HG02763 (cell line): ENCODE measurements at regions not wholly inside any gene's neighbourhood (a gene's known extent, or its start where the extent isn't known, plus 50 kb on each side); places are given as distances from the start of the nearest gene placed in this dataset.
"Not testable (repeated sequence)": the region's sequence is repeated elsewhere in the genome, so short reads cannot be mapped to it uniquely, and the experiment has no call there.

Experiments
- ATAC-seq: cut with Tn5 transposase; IDR thresholded peaks from one replicate; pipeline ENCODE4 v1.9.1; 2021; ENCODE audit warnings: mild to moderate bottlenecking, moderate library complexity; ENCODE audit not compliant: unreplicated experiment

DNA sequence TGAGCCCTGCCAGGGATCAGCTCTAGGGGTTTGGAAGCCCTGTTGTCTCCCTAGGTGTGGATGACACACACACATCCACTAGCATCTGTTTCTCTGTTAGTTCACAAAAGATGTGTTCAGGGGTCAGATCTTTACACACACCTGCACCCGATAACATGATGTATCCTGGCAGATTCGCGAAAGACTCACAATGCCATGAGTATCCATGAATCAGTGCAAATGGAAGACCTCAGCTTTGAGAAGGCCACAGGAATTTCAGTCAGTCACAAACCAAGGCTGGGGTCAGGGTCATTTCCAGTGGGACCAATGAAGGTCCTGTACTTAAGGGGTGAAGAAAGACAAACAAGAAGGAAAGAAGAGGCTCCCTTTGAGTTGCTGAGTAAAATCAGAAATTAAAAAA is 898.2 kb downstream of the UQCRFS1 start:
- no peak for ATAC-seq

- no peak for ATAC-seq
These were observed 898.7 kb downstream of the UQCRFS1 start for GRCh38 chr19:28314287-28314686.

DNA sequence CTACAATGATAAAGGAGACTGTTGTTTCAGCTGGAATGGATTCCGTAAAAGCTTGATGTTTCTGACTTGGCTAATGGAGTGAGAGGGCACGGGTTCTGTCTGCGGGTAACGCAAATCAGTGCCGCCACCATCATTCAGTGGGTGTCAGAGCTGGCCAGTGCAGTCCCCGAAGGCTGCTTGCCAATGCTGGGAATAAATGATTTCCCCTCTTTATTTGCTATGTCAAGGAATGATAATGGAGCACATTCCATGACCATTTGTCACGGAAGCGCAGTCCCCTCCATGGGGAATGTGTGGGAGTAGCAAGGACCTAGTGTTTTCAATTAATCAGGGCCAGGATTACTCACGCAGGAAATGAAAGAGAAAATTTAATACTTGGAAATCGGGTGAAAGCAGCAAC is 899.3 kb downstream of the UQCRFS1 start:
- ATAC-seq, result no peak

- ATAC-seq, result no peak
These were observed 900.7 kb downstream of the UQCRFS1 start for GRCh38 chr19:28312269-28312668.

DNA sequence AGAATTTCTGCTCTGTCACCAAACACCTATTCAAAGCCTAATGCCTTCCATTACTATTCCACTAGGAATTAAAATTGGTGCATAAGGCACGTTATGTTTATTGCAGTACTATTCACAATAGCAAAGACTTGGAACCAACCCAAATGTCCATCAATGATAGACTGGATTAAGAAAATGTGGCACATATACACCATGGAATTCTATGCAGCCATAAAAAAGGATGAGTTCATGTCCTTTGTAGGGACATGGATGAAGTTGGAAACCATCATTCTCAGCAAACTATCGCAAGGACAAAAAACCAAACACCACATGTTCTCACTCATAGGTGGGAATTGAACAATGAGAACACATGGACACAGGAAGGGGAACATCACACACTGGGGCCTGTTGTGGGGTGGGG is 902.1 kb downstream of the UQCRFS1 start:
- not testable (repeated sequence) for ATAC-seq

DNA sequence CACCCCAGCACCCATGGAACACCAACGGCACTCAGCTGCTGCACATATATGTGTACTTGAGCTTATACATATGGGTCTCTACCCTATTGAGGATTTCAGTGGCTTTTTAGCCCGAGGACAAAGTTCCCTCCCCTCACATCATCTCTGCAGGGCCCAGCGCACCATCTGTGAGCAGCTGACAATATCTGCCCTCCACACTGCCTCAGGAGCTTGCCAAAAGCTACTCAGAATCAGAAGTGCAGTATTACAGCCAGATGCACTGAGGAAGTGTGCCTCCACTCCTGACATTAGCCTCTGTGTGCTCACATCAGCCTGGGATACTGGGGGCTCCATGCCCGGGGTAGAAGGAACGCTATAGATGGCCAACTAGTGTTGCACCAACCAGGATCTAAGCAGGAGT is 903.9 kb downstream of the UQCRFS1 start:
- no peak for ATAC-seq

DNA sequence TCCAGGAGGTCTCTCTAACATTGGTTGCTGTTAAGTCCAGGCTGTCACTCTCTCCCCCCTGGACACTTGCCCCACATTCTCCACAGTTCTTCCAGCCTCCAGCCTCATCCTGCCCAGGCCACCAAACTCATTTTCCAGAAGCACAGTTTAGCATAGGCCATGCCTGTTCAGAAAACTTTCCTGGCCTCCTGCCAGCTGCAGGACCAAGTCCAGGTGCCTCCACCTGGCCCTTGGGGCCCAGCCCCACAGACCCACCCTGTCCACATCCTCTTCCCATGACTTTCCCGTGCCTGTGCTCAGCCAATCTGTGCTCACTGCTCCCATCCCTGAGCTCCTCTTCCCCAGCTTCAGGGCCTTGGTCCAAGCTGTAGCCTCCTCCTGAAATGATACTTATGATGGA is 905.0 kb downstream of the UQCRFS1 start:
- ATAC-seq, result no peak

DNA sequence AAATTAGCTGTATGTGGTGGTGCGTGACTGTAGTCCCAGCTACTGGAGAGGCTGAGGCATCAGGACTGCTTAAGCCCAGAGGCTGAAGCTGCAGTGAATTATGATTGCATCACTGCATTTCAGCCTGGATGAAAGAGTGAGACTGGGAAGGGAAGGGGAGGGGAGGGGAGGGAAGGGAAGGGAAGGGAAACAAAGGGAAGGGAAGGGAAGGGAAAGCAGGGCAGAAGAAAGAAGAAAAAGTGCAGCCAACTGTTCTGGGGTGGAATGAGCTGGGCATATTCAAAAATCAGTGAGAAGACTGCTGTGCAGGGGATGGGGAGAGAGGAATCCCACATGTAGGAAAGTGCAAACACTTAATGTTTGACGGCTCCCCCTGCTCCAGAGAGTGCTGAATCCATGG is 905.5 kb downstream of the UQCRFS1 start:
- no peak for ATAC-seq

GRCh38 chr19:28305513-28305912 is 907.4 kb downstream of the UQCRFS1 start:
- no peak for ATAC-seq

DNA sequence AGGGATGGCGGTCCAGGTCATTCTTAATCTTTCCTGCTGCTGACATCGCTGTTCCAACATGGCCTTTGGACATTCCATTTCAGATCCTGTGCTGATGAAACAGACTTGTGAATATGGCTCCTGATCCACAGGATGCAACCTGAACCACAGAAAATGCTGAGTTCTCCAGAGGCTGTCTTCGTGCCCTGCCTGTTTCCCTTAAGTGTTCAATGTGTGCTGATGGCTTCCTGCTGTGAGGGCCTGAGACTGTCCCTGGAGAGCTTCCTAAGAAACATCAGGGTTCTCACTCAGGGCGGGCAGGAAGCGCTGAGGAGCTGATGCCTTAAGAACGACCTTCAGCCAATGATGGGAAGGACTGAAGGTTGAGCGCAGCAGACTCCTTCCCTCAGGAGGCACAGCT is 909.4 kb downstream of the UQCRFS1 start:
- no peak for ATAC-seq

DNA sequence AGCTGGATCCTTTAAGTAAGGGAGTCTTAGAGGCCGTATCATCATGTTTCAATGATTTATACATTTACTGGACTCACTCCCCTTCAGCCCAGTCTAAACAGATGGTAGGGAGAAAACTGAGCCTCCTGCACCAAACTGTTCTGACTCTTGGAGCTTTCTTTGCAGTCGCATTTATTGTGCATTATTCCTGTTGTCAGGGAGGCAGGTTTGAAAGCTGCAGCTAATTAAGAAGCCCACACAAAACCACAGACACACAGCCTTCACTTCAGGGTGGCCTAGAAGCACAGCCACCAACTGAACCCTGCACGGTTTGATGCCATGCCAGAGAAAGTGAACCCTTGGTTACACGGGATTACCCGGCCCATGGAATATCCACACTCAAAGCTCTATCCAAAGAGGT is 911.0 kb downstream of the UQCRFS1 start:
- ATAC-seq, result no peak

DNA sequence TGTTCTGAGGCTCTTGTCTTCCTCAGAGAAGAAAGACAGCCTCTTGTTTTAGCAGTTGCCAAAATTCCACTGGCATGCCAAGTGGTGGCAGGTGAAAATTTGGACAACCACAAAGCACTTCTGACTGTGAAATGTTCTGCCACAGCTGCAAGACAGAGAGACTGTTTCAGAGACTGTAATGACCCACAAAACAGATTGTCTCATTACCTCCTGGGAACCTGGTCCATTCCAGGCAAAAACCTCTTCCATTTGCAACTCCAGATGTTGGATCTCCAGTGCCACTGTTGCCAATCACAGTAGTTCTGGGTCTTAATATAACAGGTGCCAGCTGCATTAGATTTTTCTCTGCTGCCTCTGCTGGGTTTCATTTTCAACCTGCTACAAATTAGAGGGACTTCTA is 911.5 kb downstream of the UQCRFS1 start:
- no peak for ATAC-seq

DNA sequence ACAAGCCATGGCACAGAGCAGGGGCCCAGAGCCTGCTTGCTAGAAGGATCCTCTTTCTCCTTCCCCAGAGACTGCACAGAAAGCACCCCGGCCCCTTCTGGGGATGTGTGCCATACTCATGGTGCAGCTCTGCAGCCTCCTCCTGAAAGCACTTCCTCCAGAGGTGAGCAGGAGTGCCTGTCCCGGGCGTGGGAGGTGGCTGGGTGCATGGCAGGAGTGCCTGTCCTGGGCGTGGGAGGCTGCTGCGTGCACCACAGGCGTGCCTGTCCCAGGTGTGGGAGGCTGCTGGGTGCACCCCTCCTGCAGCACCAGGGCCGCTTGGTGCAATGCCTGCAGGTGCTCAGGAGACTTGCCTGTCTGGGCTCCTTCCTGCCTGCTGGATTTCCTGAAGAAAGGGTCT is 913.3 kb downstream of the UQCRFS1 start:
- ATAC-seq, result no peak

DNA sequence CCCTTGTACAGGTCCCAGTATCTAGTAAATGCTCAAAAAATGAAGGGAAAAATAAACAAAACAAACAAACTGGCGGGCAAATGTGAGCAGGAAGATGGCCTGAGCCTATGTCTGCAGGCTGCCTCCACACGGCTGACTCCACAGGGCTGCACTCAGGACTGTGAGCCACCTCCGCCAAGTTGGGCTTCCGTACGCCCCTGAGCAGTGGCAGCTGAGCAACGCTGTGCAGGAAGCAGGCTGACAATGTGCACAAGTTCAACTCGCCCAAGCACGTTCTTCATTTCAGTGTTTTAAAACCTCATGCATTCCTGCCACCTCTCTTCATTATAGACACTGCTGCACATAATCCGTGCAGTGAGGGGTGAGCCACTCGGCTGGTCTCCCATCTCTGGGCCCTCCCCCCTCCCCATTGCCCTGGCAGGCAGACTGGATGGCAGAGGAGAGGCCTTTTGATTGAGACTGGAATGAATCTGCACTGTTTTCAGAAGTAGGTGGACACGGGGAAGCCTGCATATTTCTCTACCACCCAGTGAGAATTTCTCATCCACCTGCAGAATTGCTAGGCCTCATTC is 915.3 kb downstream of the UQCRFS1 start:
- no peak for ATAC-seq

DNA sequence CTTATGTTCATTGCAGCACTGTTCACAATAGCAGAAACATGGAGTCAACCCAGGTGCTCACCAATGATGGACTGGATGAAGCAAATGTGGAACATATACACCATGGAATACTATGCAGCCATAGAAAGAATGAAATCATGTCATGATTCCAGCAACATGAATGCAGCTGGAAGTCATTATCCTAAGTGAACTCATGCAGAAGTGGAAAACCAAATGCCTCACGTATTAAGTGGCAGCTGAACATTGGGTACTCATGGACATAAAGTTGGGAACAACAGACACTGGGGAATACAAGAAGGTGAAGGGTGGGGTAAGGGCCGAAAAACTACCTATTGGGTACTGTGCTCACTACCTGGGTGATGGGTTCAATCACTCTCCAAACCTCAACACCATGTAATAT is 915.9 kb downstream of the UQCRFS1 start:
- no peak for ATAC-seq

DNA sequence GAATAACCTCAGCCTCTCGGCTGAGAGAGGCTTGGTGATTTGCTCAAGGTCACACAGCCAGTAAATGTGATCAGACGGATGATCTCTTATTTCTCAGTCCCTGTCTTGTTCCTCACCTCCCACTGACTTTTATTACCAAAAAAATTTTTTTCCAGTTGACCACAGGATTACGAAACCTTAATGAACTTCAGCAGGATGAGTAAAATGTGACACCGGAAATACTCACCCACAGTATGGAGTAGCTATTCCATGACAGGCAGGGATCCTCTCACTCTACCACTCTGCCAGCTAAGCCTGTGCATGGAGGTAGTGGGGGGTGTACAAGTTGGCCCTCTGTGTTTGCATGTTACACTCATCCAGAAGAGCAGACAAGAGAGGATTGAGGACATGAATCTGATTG is 916.4 kb downstream of the UQCRFS1 start:
- no peak for ATAC-seq

DNA sequence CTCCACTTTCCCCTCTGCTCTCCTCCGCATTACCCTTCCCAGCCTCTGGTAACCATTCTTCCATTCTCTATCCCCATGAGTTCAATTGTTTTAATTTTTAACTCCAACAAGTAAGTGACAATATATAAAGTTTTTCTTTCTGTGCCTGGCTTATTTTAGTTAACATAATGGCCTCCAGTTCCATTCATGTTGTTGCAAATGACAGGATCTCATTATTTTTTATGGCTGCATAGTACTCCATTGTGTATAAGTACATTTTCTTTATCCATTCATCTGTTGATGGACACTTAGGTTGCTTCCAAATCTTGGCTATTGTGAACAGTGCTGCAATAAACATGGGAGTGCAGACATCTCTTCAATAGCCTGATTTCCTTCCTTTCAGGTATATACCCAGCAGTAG is 918.0 kb downstream of the UQCRFS1 start:
- ATAC-seq, result not testable (repeated sequence)

GRCh38 chr19:28294395-28294794 is 918.6 kb downstream of the UQCRFS1 start:
- ATAC-seq, result no peak

GRCh38 chr19:28293685-28294084 is 919.3 kb downstream of the UQCRFS1 start:
- no peak for ATAC-seq

- no peak for ATAC-seq
These were observed 920.0 kb downstream of the UQCRFS1 start for GRCh38 chr19:28292822-28293500.

DNA sequence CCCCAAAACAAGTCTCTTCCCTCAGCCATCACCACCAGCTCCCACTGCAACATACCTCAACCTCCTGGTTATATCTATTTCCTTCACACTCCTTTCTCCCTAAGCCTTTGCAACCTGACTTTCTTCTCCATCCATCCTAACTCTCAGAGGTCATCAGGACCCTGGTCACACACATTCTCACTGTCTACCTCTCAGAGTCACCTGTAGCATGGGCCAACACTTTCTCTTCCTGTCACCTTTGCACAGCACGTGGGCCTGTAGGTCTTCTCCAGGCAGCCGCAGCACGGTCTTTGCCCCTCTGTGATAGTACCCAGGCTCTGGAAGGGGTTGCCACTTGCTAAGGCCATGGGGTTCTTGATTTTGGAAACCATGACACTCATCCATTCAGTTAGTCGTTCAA is 921.1 kb downstream of the UQCRFS1 start:
- no peak for ATAC-seq

DNA sequence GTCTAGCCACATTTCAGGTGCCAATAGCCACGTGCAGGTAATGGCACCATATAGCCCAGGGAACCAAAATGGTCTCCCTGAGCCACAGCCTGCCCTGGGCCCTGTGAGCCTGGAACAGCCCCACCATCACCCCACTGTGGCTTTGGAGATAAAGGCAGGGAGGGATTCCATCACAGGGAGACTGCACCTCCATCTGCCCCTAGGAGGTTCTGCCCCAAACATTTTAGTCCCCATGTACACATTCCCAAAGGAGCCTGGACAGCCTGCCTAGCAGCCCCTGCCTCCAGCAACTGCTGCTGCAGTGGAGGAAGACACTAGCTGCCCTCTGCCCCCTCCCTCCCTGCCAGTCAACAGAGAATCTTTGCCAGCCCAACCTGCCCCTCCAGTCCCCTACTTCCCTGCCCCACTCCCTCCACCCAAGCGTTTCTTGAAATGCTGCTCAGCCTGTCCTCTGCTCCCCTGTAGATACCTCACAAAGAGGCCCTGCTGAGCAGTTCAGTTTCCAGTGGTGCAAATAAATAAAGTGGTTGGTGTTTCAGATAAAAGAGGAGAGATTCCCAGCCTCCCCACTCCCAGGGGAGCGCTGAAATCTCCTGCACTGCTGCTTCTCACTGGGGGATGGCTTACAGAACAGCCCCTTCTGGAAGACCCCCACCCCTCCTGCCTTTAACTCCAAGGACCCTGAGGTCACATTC is 921.8 kb downstream of the UQCRFS1 start:
- no peak for ATAC-seq
